Astrocyte of the spinal cord (primary cell): ENCODE measurements at regions not wholly inside any gene's neighbourhood (a gene's known extent, or its start where the extent isn't known, plus 50 kb on each side); places are given as distances from the start of the nearest gene placed in this dataset.
A peak's percentile ranks its signal among the peaks of the same experiment; 100 is the strongest.

Experiments used
- DNase-seq: peaks from one replicate; pipeline ENCODE4 v3.0.0; 2011; ENCODE audit warnings: low read depth, low spot score
- H3K4me3 ChIP-seq: 2 replicates; pipeline ENCODE4 v1.5.1; 2011; ENCODE audit warnings: low read depth, mild to moderate bottlenecking, low read length, moderate library complexity
- in situ Hi-C: cut with HindIII; loops from 2 replicates; pipeline ENCODE4 v1.10.0; 2017; ENCODE audit warnings: low sequenced_read_pairs
- TF ChIP-seq, protein P1 (sequence below): IDR thresholded peaks from 2 replicates; pipeline ENCODE4 v1.5.1; 2012; ENCODE audit warnings: low read depth, mild to moderate bottlenecking, low read length, inconsistent platforms

DNA sequence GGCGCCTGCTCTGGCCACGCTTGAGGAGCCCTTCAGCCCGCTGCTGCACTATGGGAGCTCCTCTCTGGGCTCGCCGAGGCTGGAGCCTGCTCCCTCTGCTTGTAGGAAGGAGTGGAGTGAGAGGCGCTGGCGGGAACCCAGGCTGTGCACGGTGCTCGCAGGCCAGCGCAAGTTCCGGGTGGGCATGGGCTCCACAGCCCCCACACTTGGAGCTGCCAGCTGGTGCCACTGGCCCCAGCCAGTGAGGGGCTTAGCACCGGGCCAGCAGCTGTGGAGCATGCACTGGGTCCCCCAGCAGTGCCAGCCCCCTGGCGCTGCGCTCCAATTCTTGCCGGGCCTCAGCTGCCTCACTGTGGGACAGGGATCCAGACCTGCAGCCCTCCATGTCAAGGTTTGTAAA lies 122.1 kb upstream of the CD180 start:
- in situ Hi-C loops: no loop called here
- DNase-seq: no peak
- no peak overlapping the region for H3K4me3 ChIP-seq
- TF ChIP-seq, protein P1, sequence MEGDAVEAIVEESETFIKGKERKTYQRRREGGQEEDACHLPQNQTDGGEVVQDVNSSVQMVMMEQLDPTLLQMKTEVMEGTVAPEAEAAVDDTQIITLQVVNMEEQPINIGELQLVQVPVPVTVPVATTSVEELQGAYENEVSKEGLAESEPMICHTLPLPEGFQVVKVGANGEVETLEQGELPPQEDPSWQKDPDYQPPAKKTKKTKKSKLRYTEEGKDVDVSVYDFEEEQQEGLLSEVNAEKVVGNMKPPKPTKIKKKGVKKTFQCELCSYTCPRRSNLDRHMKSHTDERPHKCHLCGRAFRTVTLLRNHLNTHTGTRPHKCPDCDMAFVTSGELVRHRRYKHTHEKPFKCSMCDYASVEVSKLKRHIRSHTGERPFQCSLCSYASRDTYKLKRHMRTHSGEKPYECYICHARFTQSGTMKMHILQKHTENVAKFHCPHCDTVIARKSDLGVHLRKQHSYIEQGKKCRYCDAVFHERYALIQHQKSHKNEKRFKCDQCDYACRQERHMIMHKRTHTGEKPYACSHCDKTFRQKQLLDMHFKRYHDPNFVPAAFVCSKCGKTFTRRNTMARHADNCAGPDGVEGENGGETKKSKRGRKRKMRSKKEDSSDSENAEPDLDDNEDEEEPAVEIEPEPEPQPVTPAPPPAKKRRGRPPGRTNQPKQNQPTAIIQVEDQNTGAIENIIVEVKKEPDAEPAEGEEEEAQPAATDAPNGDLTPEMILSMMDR: no peak

DNA sequence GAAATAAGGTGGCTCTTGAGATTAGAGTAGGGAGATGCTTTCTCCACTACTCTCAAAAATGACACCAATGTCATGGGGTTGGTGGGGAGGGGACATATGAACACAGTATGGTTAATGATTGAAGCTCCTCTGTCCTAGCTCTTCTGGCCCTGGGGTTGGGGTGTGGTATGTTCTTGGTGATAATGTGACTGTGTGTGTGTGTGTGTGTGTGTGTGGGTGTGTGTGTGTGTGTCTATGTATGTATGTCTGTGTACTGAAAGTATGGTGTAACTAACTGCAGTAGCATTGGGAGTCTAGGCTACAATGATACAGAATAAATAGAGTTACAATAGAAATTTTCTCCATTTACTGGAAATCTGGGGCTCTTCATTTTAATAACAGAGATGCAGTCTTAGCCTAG lies 121.0 kb upstream of the CD180 start:
- TF ChIP-seq, protein P1: no peak
- H3K4me3 ChIP-seq: no peak overlapping the region
- DNase-seq: no peak
- in situ Hi-C loops: no loop called here

DNA sequence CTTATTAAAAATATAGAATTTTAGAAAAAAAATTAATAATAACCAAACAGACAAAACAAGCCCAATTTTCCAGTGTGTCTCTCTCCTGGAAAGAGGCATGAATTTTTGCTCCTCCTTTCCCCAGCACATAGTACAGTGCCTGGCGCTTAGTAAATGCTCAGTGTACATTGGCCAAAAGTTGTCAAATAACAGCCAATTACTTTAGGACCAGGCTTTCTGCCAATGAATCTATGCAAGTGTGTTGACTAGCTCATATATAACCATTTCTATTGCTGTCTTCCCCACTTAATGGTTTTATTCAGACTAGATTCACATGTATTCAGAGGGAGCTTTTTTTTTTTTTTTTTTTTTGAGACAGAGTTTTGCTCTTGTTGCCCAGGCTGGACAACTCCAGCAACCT lies 120.1 kb upstream of the CD180 start:
- in situ Hi-C loops: no loop called here
- TF ChIP-seq, protein P1: no peak
- H3K4me3 ChIP-seq: no peak overlapping the region
- DNase-seq: no peak

DNA sequence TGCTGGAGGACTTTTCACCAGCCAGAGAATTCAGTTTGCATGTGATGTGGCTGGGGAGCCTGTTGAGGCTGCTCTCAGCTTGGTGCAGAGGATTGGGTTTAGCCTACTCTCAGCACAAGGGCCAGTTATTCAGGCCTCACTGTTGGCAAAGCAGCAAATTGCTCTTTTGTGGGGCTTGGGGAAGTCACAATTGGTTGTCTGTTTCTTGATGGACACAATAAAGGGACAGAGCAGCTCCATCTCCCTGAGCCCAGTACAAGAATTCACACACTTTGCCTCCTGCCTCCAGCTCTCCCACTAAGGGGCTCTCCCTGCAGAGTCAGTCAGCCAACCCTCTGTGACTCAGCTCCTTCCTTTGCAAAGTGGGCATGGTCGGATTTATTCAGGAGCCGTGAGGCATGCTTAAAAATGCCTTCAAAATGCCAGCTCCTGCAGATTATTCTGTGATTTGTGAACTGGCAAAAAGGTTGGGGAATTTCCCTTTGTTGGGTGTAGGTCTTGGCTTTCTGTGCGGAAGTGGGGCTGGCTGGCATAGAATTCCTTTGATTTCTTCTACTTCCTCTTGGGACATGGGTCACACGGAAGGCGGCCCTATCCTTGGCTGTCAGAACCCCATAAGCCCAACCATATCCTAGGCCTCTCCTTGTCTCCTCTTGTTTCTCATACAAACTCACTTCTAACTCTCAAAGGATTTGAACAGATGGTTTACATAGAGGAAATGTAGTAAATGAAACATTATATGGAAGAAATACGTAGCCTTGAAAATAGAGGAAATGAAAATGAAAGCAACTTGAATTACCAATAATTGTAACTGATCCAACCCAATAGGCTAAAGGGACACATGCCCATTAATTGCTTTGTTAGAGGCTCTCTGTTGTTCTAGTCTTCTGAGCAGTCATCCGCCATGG lies 118.7 kb upstream of the CD180 start:
- no peak overlapping the region for H3K4me3 ChIP-seq
- in situ Hi-C loops: no loop called here
- TF ChIP-seq, protein P1: peak; percentile 13
- DNase-seq: peak; percentile 74

DNA sequence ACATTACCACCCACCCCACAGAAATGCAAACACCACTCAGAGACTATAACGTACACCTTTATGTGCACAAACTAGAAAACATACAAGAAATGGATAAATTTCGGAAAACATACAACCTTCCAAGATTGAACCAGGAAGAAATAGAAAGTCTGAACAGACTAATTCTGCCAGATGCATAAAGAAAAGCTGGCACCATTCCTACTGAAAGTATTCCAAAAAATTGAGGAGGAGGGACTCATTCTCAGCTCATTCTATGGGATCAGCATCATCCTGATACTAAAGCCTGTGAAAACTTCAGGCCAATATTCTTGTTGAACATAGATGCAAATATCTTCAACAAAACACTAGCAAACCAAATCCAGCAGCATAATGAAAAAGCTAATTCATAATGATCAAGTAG lies 115.1 kb upstream of the CD180 start:
- in situ Hi-C loops: no loop called here
- TF ChIP-seq, protein P1: no peak
- DNase-seq: no peak
- no peak overlapping the region for H3K4me3 ChIP-seq

DNA sequence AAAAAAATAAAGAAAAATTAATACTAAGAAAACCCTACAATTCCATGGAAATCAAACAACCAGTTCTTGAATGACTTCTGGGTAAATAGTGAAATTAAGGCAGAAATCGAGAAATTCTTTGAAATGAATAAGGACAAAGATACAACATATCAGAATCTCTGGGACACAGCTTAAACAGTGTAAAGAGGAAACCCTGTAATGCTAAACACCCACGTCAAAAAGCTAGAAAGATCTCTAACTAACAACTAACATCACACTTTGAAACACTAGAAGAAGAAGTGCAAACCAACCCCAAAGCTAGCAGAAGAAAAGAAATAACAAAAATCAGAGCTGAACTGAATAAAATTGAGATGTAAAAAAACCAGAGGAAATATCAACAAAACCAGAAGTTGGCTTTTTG lies 114.6 kb upstream of the CD180 start:
- DNase-seq: no peak
- no peak overlapping the region for H3K4me3 ChIP-seq
- in situ Hi-C loops: no loop called here
- TF ChIP-seq, protein P1: no peak
